Body of pancreas (tissue), 4 donors: ENCODE measurements at regions not wholly inside any gene's neighbourhood (a gene's known extent, or its start where the extent isn't known, plus 50 kb on each side); places are given as distances from the start of the nearest gene placed in this dataset.

Experiments used
- ATAC-seq: fragments of 150-250 bp; one replicate; pipeline ENCODE4 v1.9.1; 2016
- DNase-seq, 4 donors: peaks; one replicate each; pipeline ENCODE4 v3.0.0-alpha.2; 2019
- H3K27ac ChIP-seq, 4 donors: fragments of 200-600 bp; sonication (generic); 1 replicate in 3 of 4; 2 replicates in 1 of 4; pipeline versions ENCODE4 v1.5.1 to v1.6.1; 2016 to 2019; ENCODE audit warnings: mild to moderate bottlenecking in 1 of 4, mixed read lengths in 1 of 4, moderate library complexity in 1 of 4
- H3K27me3 ChIP-seq, 2 donors: fragments of 200-600 bp; sonication (generic); one replicate each; pipeline ENCODE4 v1.6.0; 2016; ENCODE audit warnings: mild to moderate bottlenecking in 1 of 2
- H3K36me3 ChIP-seq, 2 donors: fragments of 200-600 bp; sonication (generic); replicated peaks in 1 of 2; 2 replicates each; pipeline ENCODE4 v1.5.1; 2016; ENCODE audit warnings: low read depth in 2 of 2; ENCODE audit not compliant: insufficient read depth in 1 of 2
- H3K4me1 ChIP-seq: fragments of 200-600 bp; sonication (generic); one replicate; pipeline ENCODE4 v1.6.0; 2016
- H3K4me3 ChIP-seq, 2 donors: fragments of 200-600 bp; sonication (generic); 1 replicate in 1 of 2; 2 replicates in 1 of 2; pipeline ENCODE4 v1.5.1; 2016 to 2019
- H3K9me3 ChIP-seq, 3 donors: fragments of 200-600 bp; sonication (generic); 1 replicate in 2 of 3; 2 replicates in 1 of 3; pipeline ENCODE4 v1.5.1; 2016
- CTCF ChIP-seq, 7 experiments: fragments of 450-650 bp in 4 of 7; fragments of 200-600 bp in 3 of 7; sonication (generic) in 3 of 7; IDR thresholded peaks; one replicate each; pipeline ENCODE4 v1.5.1; 2016 to 2019; ENCODE audit warnings: antibody characterized with exemption in 7 of 7
- POLR2A ChIP-seq, 3 donors: fragments of 450-650 bp; IDR thresholded peaks; one replicate each; pipeline ENCODE4 v1.6.1; 2016; ENCODE audit warnings: antibody characterized with exemption in 3 of 3, mild to moderate bottlenecking in 2 of 3
- WGBS, 2 donors: methylation state at CpG; one replicate each; pipeline ENCODE4 v1.1.5; 2017; 5-methylcytosine and 5-hydroxymethylcytosine counted together
- intact Hi-C: fragments of 100-400 bp; cut with DNase I; formaldehyde crosslinking; loops from one replicate; pipeline ENCODE4 v1.15.1; 2023

GRCh38 chr1:101451888-101452287, 215.1 kb downstream of the S1PR1 start:
- intact Hi-C loops = no loop called here
- H3K27ac ChIP-seq = no peak overlapping the region
- 60 to 67% methylated on average over 6 of the region's 6 CpGs for WGBS, 2 donors
- H3K27me3 ChIP-seq = no peaks in the 10 kb centered on the region
- H3K36me3 ChIP-seq = no peaks in the 10 kb centered on the region
- no peaks in the 10 kb centered on the region for H3K9me3 ChIP-seq
- ATAC-seq = no peak
- TF ChIP-seq POLR2A (IDR thresholded peaks at IDR 0.05) = no peak
- TF ChIP-seq CTCF (IDR thresholded peaks at IDR 0.05) = no peak
- no peak for DNase-seq
- no peak overlapping the region for H3K4me3 ChIP-seq
- H3K4me1 ChIP-seq = no peaks in the 10 kb centered on the region

DNA sequence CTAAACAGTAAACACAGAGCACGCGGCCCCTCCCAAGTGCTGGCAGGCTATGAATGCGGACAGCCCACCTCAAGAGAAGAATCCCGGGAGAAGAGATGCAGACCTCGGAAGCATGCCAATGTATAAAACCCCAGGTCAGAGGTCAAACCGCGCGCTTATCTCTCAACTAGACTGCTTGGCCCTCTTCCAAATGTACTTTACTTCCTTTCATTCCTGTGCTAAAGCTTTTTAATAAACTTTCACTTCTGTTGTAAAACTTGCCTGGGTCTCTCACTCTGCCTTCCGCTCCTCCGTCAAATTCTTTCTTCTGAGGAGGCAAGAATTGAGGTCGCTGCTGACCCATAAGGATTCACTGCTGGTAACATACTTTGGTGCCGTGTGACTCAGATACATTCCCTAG, 216.0 kb downstream of the S1PR1 start:
- Histone ChIP-seq H3K27me3 (no peaks in the 10 kb centered on the region), H3K9me3 (no peaks in the 10 kb centered on the region), H3K4me3 (no peak overlapping the region), H3K4me1 (no peaks in the 10 kb centered on the region), H3K36me3 (no peaks in the 10 kb centered on the region), H3K27ac (no peak overlapping the region)
- TF ChIP-seq POLR2A (IDR thresholded peaks at IDR 0.05) = no peak
- ATAC-seq (no peak), DNase-seq (no peak)
- intact Hi-C loops = no loop called here
- WGBS, 2 donors = 68 to 80% methylated on average over 12 of the region's 12 CpGs

GRCh38 chr1:101453844-101454243, 217.0 kb downstream of the S1PR1 start:
- no peaks in the 10 kb centered on the region for H3K36me3 ChIP-seq
- H3K4me1 ChIP-seq = no peaks in the 10 kb centered on the region

GRCh38 chr1:101455166-101455565, 218.3 kb downstream of the S1PR1 start:
- WGBS, 2 donors = 43 to 44% methylated on average over 4 of the region's 4 CpGs

More at GRCh38 chr1:101453844-101454243, 217.0 kb downstream of the S1PR1 start:
- intact Hi-C loops = no loop called here
- Histone ChIP-seq H3K27ac (no peak overlapping the region), H3K9me3 (no peaks in the 10 kb centered on the region), H3K4me3 (no peak overlapping the region), H3K27me3 (no peaks in the 10 kb centered on the region)
- 30 to 58% methylated on average over 1 of the region's 1 CpG for WGBS, 2 donors
- DNase-seq (no peak), ATAC-seq (no peak)
- no peak for TF ChIP-seq POLR2A (IDR thresholded peaks at IDR 0.05)
- no peak for TF ChIP-seq CTCF (IDR thresholded peaks at IDR 0.05)

GRCh38 chr1:101460739-101461138, 223.9 kb downstream of the S1PR1 start:
- TF ChIP-seq POLR2A (IDR thresholded peaks at IDR 0.05) = no peak
- TF ChIP-seq CTCF (IDR thresholded peaks at IDR 0.05) = no peak
- Histone ChIP-seq H3K36me3 (no peaks in the 10 kb centered on the region), H3K4me1 (no peaks in the 10 kb centered on the region), H3K4me3 (no peak overlapping the region), H3K27me3 (no peaks in the 10 kb centered on the region), H3K27ac (no peak overlapping the region), H3K9me3 (peaks cover 0 to 4% (median 0%) of the 10 kb centered on the region in 3 donors)
- intact Hi-C loops = no loop called here
- DNase-seq = no peak
- no peak for ATAC-seq

More at GRCh38 chr1:101455166-101455565, 218.3 kb downstream of the S1PR1 start:
- TF ChIP-seq POLR2A (IDR thresholded peaks at IDR 0.05) (no peak), CTCF (IDR thresholded peaks at IDR 0.05) (no peak)
- no peaks in the 10 kb centered on the region for H3K4me1 ChIP-seq
- H3K36me3 ChIP-seq = no peaks in the 10 kb centered on the region
- DNase-seq = no peak
- intact Hi-C loops = no loop called here
- H3K27me3 ChIP-seq = no peaks in the 10 kb centered on the region
- ATAC-seq = no peak
- H3K27ac ChIP-seq = no peak overlapping the region
- no peak overlapping the region for H3K4me3 ChIP-seq
- H3K9me3 ChIP-seq = no peaks in the 10 kb centered on the region
